CD14-positive monocyte (primary cell): ENCODE measurements at regions not wholly inside any gene's neighbourhood (a gene's known extent, or its start where the extent isn't known, plus 50 kb on each side); places are given as distances from the start of the nearest gene placed in this dataset.

ENCODE experiments used
- DNase-seq, 3 donors: peaks; one replicate each; pipeline ENCODE4 v3.0.0-alpha.2; 2011 to 2022
- H2AFZ ChIP-seq: 2 replicates; pipeline ENCODE4 v1.6.0; 2012; ENCODE audit warnings: mild to moderate bottlenecking, low read depth, low read length, inconsistent platforms; ENCODE audit not compliant: insufficient read depth, poor library complexity, severe bottlenecking
- H3K27ac ChIP-seq, 2 donors: 1 replicate in 1 of 2; 2 replicates in 1 of 2; pipeline ENCODE4 v1.5.1; 2012 to 2013; ENCODE audit warnings: low read length in 2 of 2, control low read depth in 1 of 2, inconsistent platforms in 1 of 2, low read depth in 1 of 2, mild to moderate bottlenecking in 1 of 2
- H3K27me3 ChIP-seq, 2 donors: one replicate each; pipeline versions ENCODE4 v1.6.0 to v1.6.1; 2011 to 2013; ENCODE audit warnings: low read length in 2 of 2; ENCODE audit not compliant: control insufficient read depth in 2 of 2, insufficient read depth in 2 of 2
- H3K36me3 ChIP-seq, 2 donors: replicated peaks in 1 of 2; 1 replicate in 1 of 2; 2 replicates in 1 of 2; pipeline versions ENCODE4 v1.5.1 to v1.6.1; 2012 to 2013; ENCODE audit warnings: low read length in 2 of 2, control low read depth in 1 of 2, inconsistent platforms in 1 of 2, mild to moderate bottlenecking in 1 of 2; ENCODE audit not compliant: insufficient read depth in 2 of 2, control insufficient read depth in 1 of 2
- H3K4me1 ChIP-seq, 2 donors: 1 replicate in 1 of 2; 2 replicates in 1 of 2; pipeline versions ENCODE4 v1.5.1 to v1.6.1; 2012 to 2013; ENCODE audit warnings: low read length in 2 of 2, control low read depth in 1 of 2, inconsistent platforms in 1 of 2, mild to moderate bottlenecking in 1 of 2, moderate library complexity in 1 of 2; ENCODE audit not compliant: insufficient read depth in 2 of 2, control insufficient read depth in 1 of 2
- H3K4me2 ChIP-seq: replicated peaks from 2 replicates; pipeline ENCODE3; 2012; ENCODE audit warnings: low read length, moderate library complexity, mild to moderate bottlenecking; ENCODE audit not compliant: poor library complexity, severe bottlenecking; ENCODE audit errors: extremely low read depth
- H3K4me3 ChIP-seq, 3 experiments: fragments of 200-600 bp in 1 of 3; sonication (generic) in 1 of 3; replicated peaks in 1 of 3; 1 replicate in 2 of 3; 2 replicates in 1 of 3; pipeline ENCODE4 v1.5.1; 2011 to 2013; ENCODE audit warnings: low read length in 3 of 3, mild to moderate bottlenecking in 3 of 3, control low read depth in 2 of 3, low read depth in 2 of 3, inconsistent platforms in 1 of 3, moderate library complexity in 1 of 3
- H3K79me2 ChIP-seq: 2 replicates; pipeline ENCODE4 v1.6.0; 2012; ENCODE audit warnings: mild to moderate bottlenecking, control low read depth, inconsistent platforms, low read length, moderate library complexity; ENCODE audit not compliant: insufficient read depth
- H3K9ac ChIP-seq: 2 replicates; pipeline ENCODE4 v1.6.0; 2017; ENCODE audit warnings: low read length, mild to moderate bottlenecking; ENCODE audit not compliant: insufficient read depth, poor library complexity, severe bottlenecking
- H3K9me3 ChIP-seq, 2 donors: replicated peaks in 1 of 2; 1 replicate in 1 of 2; 2 replicates in 1 of 2; pipeline versions ENCODE4 v1.5.1 to v1.6.1; 2012 to 2013; ENCODE audit warnings: low read length in 2 of 2, control low read depth in 1 of 2; ENCODE audit not compliant: control insufficient read depth in 1 of 2, insufficient read depth in 1 of 2
- H4K20me1 ChIP-seq: 2 replicates; pipeline ENCODE4 v1.6.0; 2012; ENCODE audit warnings: mild to moderate bottlenecking, low read length, control low read depth, moderate library complexity; ENCODE audit not compliant: insufficient read depth
- H3K27ac Mint-ChIP-seq, 7 donors: one replicate each; pipeline ENCODE4 v1.8.0; 2020; ENCODE audit warnings: mild to moderate bottlenecking in 7 of 7, mixed read lengths in 7 of 7, moderate library complexity in 6 of 7, inconsistent platforms in 2 of 7
- H3K27me3 Mint-ChIP-seq, 3 donors: one replicate each; pipeline ENCODE4 v1.8.0; 2021 to 2022; ENCODE audit warnings: low read depth in 3 of 3, mild to moderate bottlenecking in 3 of 3, mixed read lengths in 3 of 3, moderate library complexity in 3 of 3, inconsistent platforms in 1 of 3
- H3K36me3 Mint-ChIP-seq, 2 donors: one replicate each; pipeline ENCODE4 v1.8.0; 2020; ENCODE audit warnings: mixed read lengths in 2 of 2, inconsistent platforms in 1 of 2, mild to moderate bottlenecking in 1 of 2
- H3K4me1 Mint-ChIP-seq: one replicate; pipeline ENCODE4 v1.8.0; 2020; ENCODE audit warnings: mild to moderate bottlenecking, mixed read lengths
- H3K4me3 Mint-ChIP-seq, 2 donors: one replicate each; pipeline ENCODE4 v1.8.0; 2020; ENCODE audit warnings: mild to moderate bottlenecking in 2 of 2, mixed read lengths in 2 of 2, moderate library complexity in 1 of 2
- H3K9me3 Mint-ChIP-seq, 7 donors: one replicate each; pipeline ENCODE4 v1.8.0; 2020 to 2022; ENCODE audit warnings: mixed read lengths in 7 of 7, mild to moderate bottlenecking in 6 of 7, moderate library complexity in 6 of 7, inconsistent platforms in 2 of 7
- WGBS: methylation state at CpG from one replicate; pipeline ENCODE4 v1.1.5; 2013; ENCODE audit warnings: missing lambda C conversion rate; ENCODE audit not compliant: insufficient coverage; 5-methylcytosine and 5-hydroxymethylcytosine counted together
- intact Hi-C, 2 donors: fragments of 100-400 bp; cut with micrococcal nuclease; formaldehyde crosslinking; loops; one replicate each; pipeline versions ENCODE4 v1.15.0 to v1.15.1; 2023
- TF ChIP-seq, protein P1 (sequence below): fragments of 200-600 bp; IDR thresholded peaks from one replicate; pipeline ENCODE4 v1.8.0; 2022; ENCODE audit warnings: antibody characterized with exemption, mild to moderate bottlenecking

DNA sequence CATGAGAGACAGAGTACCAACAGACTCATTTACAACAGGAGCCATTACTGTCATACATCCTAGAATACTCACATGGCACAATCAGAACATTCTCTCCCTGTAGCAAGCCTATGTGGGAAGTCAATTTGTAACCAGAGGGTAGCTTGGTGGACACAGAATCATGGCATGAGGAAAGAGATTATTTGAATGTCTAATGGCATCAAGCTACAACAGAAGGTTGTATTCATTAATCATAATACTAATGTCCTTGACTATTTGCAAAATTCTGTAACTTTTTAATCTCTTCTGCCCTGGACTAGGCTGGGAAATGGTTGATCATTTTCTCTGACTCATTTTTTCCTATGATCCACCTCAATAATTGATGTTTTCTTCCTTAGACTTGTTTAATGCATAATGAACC, 345.2 kb upstream of the IL12A start:
- Histone ChIP-seq H3K4me1 (no peaks in the 10 kb centered on the region), H2AFZ (no peak overlapping the region), H3K79me2 (no peaks in the 10 kb centered on the region), H4K20me1 (no peaks in the 10 kb centered on the region), H3K9ac (no peak overlapping the region), H3K36me3 (no peaks in the 10 kb centered on the region), H3K27me3 (no peaks in the 10 kb centered on the region), H3K9me3 (no peaks in the 10 kb centered on the region), H3K27ac (no peak overlapping the region), H3K4me3 (no peak overlapping the region), H3K4me2 (no peak overlapping the region)
- Mint-ChIP-seq H3K4me3 (no peak overlapping the region), H3K36me3 (no peaks in the 10 kb centered on the region), H3K9me3 (peaks cover 0 to 3% (median 0%) of the 10 kb centered on the region in 7 donors), H3K27ac (no peak overlapping the region), H3K27me3 (peaks cover 0 to 2% (median 0%) of the 10 kb centered on the region in 3 donors), H3K4me1 (no peaks in the 10 kb centered on the region)
- no peak for DNase-seq
- intact Hi-C loops, result no loop called here
- TF ChIP-seq, protein P1, sequence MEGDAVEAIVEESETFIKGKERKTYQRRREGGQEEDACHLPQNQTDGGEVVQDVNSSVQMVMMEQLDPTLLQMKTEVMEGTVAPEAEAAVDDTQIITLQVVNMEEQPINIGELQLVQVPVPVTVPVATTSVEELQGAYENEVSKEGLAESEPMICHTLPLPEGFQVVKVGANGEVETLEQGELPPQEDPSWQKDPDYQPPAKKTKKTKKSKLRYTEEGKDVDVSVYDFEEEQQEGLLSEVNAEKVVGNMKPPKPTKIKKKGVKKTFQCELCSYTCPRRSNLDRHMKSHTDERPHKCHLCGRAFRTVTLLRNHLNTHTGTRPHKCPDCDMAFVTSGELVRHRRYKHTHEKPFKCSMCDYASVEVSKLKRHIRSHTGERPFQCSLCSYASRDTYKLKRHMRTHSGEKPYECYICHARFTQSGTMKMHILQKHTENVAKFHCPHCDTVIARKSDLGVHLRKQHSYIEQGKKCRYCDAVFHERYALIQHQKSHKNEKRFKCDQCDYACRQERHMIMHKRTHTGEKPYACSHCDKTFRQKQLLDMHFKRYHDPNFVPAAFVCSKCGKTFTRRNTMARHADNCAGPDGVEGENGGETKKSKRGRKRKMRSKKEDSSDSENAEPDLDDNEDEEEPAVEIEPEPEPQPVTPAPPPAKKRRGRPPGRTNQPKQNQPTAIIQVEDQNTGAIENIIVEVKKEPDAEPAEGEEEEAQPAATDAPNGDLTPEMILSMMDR, result no peak

GRCh38 chr3:159645874-159646273, 342.8 kb upstream of the IL12A start:
- H3K4me2 ChIP-seq, result no peak overlapping the region
- Mint-ChIP-seq H3K4me1 (no peaks in the 10 kb centered on the region), H3K27me3 (peaks cover 0 to 2% (median 0%) of the 10 kb centered on the region in 3 donors), H3K4me3 (no peak overlapping the region), H3K27ac (no peak overlapping the region), H3K36me3 (no peaks in the 10 kb centered on the region), H3K9me3 (peaks cover 0 to 3% (median 0%) of the 10 kb centered on the region in 7 donors)
- H3K9ac ChIP-seq, result no peak overlapping the region
- no peak for DNase-seq
- H3K27ac ChIP-seq, result no peak overlapping the region
- WGBS, result 86% methylated on average over 1 of the region's 1 CpG
- no peaks in the 10 kb centered on the region for H3K36me3 ChIP-seq
- H3K79me2 ChIP-seq, result no peaks in the 10 kb centered on the region
- no peak overlapping the region for H2AFZ ChIP-seq
- no peaks in the 10 kb centered on the region for H3K4me1 ChIP-seq
- no peaks in the 10 kb centered on the region for H3K9me3 ChIP-seq
- H4K20me1 ChIP-seq, result no peaks in the 10 kb centered on the region
- TF ChIP-seq, protein P1, result no peak
- no peak overlapping the region for H3K4me3 ChIP-seq
- intact Hi-C loops, result no loop called here
- H3K27me3 ChIP-seq, result no peaks in the 10 kb centered on the region
